Stimulated activated CD8-positive, alpha-beta memory T cell treated with anti-CD3 and anti-CD28 coated beads, Interleukin-12 subunit alpha, Interleukin-12 subunit beta, amount 100 ng/mL, for 24 hours (primary cell): ENCODE measurements at regions not wholly inside any gene's neighbourhood (a gene's known extent, or its start where the extent isn't known, plus 50 kb on each side); places are given as distances from the start of the nearest gene placed in this dataset.

ENCODE experiments used
- DNase-seq: peaks from one replicate; pipeline ENCODE4 v3.0.0-alpha.2; 2020; ENCODE audit errors: extremely low read depth

- DNase-seq, result no peak
Measured at GRCh38 chr18:73235491-73235890, 367.7 kb upstream of the NETO1 start.

GRCh38 chr18:73232933-73233332 is 365.1 kb upstream of the NETO1 start:
- DNase-seq, result no peak

- no peak for DNase-seq
Measured at GRCh38 chr18:73220663-73221062, 352.9 kb upstream of the NETO1 start.

GRCh38 chr18:73218293-73218692 is 350.5 kb upstream of the NETO1 start:
- no peak for DNase-seq

GRCh38 chr18:73214970-73215369 is 347.2 kb upstream of the NETO1 start:
- no peak for DNase-seq

- no peak for DNase-seq
Measured at GRCh38 chr18:73212442-73212841, 344.7 kb upstream of the NETO1 start.

- DNase-seq, result no peak
Measured at GRCh38 chr18:73201940-73202339, 334.2 kb upstream of the NETO1 start.

GRCh38 chr18:73199151-73199550 is 331.4 kb upstream of the NETO1 start:
- no peak for DNase-seq

- no peak for DNase-seq
Measured at GRCh38 chr18:73189718-73190117, 321.9 kb upstream of the NETO1 start.

- no peak for DNase-seq
Measured at GRCh38 chr18:73168236-73168635, 300.4 kb upstream of the NETO1 start.

GRCh38 chr18:73164430-73164829 is 296.6 kb upstream of the NETO1 start:
- no peak for DNase-seq

- DNase-seq, result no peak
Measured at GRCh38 chr18:73163236-73163635, 295.4 kb upstream of the NETO1 start.

GRCh38 chr18:73156117-73156516 is 288.3 kb upstream of the NETO1 start:
- no peak for DNase-seq

- no peak for DNase-seq
Measured at GRCh38 chr18:73153271-73153670, 285.5 kb upstream of the NETO1 start.

- DNase-seq, result no peak
Measured at GRCh38 chr18:73151086-73151485, 283.3 kb upstream of the NETO1 start.

- no peak for DNase-seq
Measured at GRCh38 chr18:73150199-73150598, 282.4 kb upstream of the NETO1 start.

- no peak for DNase-seq
Measured at GRCh38 chr18:73147590-73147989, 279.8 kb upstream of the NETO1 start.

- DNase-seq, result no peak
Measured at GRCh38 chr18:73144030-73144429, 276.2 kb upstream of the NETO1 start.

- DNase-seq, result no peak
Measured at GRCh38 chr18:73136134-73136533, 268.3 kb upstream of the NETO1 start.

- DNase-seq, result no peak
Measured at GRCh38 chr18:73124175-73124574, 256.4 kb upstream of the NETO1 start.

- no peak for DNase-seq
Measured at GRCh38 chr18:73121207-73121606, 253.4 kb upstream of the NETO1 start.

- DNase-seq, result no peak
Measured at GRCh38 chr18:73120626-73121025, 252.8 kb upstream of the NETO1 start.

GRCh38 chr18:73119574-73119973 is 251.8 kb upstream of the NETO1 start:
- no peak for DNase-seq

- DNase-seq, result no peak
Measured at GRCh38 chr18:73118121-73118816, 250.5 kb upstream of the NETO1 start.
